HS-5 (cell line): ENCODE measurements at regions not wholly inside any gene's neighbourhood (a gene's known extent, or its start where the extent isn't known, plus 50 kb on each side); places are given as distances from the start of the nearest gene placed in this dataset.
"Not testable (repeated sequence)": the region's sequence is repeated elsewhere in the genome, so short reads cannot be mapped to it uniquely, and the experiment has no call there.

ENCODE experiments used
- DNase-seq: peaks from one replicate; pipeline ENCODE4 v3.0.0-alpha.2; 2012; ENCODE audit warnings: low read depth

DNA sequence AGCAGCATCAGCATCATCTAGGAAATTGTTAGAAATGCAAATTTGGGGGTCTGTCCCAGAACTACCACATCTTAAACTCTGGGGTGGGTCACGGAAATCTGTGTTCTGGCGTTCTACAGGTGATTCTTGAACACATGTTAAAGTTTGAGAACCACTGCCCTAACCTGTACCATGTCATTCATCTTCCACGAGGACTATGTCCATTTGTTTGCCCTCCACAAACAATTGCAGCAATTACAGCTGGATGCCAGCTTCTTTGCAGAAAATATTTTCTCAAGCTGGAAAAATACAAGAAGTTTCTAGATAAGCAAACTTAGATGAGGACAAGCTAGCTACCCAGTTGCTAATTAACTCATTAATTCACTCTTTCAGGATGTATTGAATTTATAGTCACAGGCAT lies 54.1 kb downstream of the MAFB start:
- DNase-seq = no peak

DNA sequence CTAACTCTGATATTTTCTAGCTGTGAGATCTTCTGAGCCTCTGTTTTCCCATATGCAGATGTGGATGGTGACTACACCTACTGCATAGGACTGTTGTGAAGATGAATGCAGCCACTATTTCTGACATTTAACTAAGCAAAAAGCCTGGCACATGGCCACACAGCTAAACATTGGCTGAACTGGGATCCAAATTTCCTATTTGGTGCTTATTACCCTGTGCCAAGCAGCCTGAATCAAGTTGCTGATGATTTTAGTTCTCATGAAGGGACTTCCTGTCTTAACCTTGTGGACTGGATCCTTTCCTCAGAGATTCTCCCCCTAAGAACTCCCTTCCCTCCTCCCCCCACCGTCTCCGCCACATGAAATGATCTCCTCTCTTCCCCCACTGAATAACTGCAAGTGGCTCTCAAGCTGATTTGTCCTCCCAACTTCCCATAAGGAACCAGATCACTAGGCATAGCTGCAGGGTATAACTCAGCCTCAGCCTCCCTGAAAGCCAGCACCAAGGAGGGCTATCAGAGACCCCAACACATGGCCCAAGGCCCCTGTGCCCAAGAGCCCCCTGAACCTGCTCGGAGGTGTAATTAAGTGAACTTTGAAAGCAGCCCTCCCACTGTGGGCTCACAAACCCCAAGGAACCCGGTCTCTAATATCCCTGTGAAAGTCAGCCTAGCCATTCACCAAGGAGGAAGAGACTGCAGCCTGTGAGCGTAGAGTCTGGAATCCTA lies 55.7 kb downstream of the MAFB start:
- no peak for DNase-seq

DNA sequence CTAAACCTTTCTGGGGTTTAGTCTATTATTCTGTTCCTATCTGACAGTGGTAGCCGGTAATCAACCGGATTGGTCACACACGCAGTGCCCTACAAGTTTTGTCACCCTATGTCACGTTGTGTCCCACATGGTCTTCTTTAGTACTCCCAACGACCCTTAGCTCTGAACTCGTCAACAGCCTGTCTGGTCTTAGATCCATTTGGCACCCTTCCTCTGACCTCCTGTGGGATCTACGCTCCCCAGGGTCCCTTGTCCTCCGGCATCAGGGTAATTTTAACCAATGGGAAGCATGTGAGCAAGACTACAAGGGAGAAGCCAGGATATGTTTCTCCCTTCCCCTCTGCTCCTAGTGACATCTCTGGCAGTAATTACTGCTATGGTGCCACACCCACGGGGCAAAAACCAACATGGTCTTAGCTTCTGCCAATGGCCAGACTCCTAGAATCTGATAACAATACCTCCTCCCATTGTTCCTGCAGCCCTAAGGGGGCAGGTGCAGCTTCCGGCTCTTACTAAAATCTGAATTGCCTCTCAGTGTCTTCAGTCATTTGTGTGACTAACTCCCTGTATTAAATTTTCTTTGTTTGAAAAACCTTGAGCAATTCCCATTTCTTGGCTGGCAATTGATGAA lies 56.6 kb downstream of the MAFB start:
- no peak for DNase-seq

DNA sequence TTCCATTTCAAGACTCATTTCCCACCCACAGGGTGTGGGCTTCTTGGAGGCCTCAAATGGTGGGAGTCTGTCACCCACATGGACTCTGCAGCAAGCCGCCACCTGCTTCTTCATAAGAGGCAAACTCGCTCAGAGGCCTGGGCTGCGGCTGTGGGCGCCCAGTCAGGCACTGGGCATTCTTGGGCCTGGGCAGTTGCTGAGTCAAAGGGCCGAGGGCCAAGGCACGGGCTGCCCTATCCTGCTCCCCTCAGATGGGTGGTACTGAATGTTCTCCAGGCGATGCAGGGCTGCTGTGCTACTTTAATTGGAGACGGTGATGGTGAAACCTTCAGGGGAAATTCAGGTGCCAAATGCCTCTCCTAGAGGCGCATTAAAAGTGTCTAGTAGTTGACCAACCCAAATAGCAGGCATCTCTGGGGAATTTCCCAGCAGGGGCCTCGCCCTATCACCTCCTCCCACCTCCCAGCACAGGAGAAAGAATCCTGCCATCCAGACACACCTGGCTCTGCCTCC lies 57.9 kb downstream of the MAFB start:
- DNase-seq = no peak

DNA sequence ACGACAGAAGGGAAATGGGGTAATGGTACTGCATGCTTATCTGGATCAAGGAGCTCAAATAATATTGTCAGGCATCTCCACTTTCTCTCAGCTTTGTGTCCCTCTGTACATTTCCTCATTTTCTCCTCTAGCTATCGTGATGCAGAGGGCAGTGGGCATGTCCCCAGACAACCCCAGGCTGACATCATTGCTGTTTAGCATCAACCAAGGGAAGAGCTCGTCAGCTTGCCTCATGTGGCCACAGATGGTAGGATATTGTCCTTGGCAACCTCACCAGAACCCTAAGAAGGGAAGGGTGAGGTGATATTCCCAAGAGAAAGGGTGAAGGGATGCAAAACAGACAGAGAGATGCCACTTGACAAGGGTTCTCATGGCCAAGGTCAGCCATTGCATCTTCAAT lies 58.3 kb downstream of the MAFB start:
- DNase-seq = no peak

DNA sequence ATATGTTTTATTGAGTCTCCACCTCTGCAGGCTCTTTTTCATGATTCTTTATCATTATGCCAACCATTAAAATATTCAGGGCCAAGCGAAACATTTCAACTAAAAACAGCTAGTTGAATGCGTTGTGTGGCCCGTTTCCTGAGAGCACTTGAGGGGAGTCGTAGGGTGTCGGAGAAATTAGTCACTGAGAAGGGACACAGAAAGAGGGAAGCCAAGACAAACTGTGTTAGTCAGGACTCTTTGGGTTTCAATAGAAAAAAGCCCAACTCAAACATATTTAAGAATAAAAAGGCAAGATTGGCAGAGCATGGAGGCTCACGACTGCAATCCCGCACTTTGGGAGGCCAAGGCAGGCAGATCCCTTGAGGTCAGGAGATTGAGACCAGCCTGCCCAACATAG lies 58.9 kb downstream of the MAFB start:
- no peak for DNase-seq

DNA sequence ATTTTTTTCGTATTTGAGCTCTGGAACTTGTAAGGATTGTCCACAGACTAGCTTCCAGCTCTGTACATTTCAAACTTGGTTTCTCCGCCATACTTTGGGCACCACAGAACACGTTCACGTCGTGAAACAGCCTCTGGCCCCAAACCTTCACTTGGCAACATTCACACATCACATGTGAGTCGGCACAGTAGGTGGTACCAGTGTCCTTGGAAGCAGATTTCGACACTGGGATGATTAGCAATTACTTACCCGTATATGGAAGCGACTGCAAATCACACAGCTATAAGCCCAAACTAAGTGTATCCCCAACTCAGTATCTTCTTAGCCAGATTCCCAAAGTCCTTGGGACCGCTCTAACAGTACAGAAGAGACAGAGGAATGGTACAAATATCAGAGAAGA lies 60.2 kb downstream of the MAFB start:
- DNase-seq = no peak

DNA sequence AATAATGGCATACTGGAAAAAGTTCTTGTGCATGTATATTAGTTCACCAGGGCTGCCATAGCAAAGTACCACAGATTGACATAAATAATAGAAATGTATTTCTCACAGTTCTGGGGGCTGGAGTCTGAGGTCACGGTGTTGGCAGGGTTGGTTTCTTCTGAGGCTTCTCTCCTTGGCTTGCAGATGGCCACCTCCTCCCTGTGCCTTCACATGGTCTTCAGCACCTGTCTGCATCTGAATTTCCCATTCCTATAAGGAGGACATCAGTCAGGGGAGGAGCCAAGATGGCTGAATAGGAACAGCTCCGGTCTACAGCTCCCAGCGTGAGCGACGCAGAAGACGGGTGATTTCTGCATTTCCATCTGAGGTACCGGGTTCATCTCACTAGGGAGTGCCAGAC lies 70.0 kb downstream of the MAFB start:
- DNase-seq = not testable (repeated sequence)

DNA sequence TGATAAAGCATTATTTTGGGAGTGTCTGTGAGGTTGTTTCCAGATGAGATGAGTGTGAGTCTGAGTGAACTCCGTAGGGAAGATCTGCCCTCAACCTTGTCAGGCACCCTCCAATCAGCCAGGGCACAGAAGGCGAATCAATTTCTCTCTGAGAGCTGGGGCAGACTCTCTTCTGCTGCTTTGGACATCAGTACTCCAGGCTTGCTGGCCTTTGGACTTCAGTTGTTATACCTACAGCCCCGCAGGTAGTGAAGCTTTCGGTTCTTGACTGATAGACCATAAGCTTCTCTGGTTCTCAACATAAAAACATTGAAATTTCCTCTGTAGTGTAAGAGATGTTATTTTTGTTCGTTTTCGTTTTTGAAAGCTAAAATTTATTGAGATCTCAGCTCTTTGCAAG lies 71.4 kb downstream of the MAFB start:
- DNase-seq = no peak

DNA sequence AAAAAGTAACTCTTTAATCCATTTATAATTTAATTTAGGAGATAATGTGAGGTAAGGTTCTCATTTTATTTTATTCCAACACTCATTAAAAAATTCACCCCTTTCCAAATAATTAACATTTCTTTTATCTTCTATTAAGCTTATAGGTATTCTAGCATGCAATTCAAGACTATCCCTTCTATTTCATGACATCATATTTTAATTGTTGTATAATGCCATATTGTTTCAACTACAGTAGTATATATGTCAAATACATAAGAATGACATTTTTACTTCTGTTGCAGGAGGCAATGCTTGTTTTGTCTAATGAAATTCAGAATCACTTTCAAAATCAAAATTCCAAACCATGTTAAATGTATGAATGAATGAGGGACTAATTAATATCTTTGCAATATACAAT lies 76.2 kb downstream of the MAFB start:
- no peak for DNase-seq

DNA sequence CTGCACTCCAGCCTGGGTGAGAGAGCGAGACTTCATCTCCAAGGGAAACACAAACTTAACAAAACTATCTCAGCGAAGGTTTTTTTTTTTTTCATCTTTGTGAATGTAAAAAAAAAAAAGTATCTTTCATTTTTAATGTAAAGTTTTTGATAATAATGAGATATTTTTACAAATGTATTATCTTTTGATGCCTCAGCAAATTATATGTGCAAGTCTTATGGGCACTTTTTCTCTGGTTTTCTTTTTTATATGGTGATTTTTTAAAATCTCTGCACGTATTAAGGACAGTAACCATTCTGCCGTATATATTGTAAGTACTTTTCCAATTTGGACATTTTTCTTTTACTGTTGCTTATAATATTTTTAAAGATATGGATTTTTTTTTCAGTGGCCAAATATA lies 76.8 kb downstream of the MAFB start:
- no peak for DNase-seq

DNA sequence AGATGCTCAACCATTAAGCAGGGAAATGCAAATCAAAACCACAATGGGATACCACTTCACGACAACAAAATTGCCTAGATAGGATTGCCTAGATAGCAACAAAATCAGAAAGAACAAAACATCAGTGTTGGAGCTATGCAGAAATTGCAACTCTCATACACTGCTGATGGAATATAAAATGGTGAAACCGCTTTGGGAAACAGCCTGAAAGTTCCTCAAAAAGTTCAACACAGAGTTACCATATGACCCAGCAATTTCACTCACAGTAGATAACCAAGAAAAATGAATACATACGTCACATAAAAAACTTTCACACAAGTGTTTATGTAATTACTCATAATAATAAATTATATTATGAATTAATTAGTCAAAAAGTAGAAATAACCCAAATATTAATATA lies 78.3 kb downstream of the MAFB start:
- no peak for DNase-seq

DNA sequence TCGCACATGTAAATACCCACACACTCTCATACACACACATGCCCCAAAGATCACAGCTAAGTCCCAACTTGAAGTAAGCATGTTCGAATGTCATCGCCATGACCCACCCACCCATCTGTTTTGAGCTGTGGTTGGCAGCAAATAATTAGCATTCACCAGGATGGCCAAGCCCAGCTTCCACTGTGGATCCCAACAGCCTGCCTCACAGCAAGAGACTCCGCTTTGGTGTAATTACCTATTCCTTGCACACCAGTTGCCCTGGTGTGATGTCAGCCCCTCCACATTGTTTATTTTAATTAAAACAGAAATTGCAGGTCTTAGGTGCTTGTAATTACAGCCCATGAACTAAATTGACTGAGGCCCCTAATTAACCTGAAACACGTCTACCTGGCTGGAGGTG lies 81.1 kb downstream of the MAFB start:
- no peak for DNase-seq

DNA sequence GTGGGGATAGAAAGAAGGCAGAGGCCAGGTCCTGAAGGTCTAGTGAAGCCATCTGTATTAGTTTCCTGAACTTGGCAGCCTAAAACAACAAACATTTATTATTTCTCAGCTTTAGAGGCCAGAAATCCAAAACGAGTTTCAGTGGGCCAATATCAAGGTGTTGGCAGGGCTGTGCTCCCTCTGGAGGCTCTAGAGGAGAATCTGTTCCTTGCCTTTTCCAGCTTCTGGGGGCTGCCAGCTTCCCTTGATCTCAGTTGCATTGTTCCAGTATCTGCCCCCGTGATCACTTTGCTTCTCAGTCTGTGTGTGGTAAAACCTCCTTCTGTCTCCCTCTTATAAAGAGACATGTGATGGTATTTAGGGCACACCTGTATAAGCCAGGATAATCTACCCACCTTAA lies 82.4 kb downstream of the MAFB start:
- DNase-seq = no peak

DNA sequence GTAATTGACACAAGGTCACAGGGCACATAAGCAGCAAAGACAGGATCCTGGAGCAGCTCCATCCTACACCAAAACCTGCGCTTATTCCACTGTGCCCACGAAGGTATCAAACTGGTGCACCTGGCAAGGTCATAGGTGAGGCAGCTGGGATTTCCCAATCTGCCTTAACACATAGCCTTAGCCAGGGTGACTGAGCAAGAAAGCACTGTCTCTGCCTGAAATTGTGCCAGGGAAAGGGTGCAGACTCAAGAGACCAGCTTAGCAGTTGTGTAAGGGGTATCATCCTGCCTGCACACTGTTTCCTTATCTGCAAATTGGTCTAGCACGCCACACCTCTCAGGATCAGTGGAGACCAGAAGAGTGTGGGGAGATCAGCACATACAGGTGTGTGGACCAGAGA lies 82.8 kb downstream of the MAFB start:
- DNase-seq = no peak

DNA sequence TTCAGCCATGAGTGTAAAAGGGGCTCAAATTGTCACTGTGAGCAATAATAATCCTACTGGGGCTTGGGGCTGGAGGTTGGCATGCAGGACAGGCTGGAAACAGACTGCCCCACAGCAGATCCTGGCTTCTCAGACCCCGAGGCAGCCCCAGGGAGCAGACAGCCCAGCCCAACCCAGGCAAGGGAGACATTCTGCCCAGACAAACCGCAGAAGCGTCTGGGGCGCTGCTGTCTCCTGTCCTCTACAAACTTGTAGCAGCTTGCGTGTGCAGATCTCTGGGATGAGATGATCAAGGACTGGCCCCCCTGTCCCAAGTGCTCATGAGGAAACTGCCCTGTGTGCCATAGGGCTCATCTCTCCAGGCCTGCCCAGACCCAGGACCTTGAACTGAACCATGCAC lies 84.6 kb downstream of the MAFB start:
- no peak for DNase-seq

DNA sequence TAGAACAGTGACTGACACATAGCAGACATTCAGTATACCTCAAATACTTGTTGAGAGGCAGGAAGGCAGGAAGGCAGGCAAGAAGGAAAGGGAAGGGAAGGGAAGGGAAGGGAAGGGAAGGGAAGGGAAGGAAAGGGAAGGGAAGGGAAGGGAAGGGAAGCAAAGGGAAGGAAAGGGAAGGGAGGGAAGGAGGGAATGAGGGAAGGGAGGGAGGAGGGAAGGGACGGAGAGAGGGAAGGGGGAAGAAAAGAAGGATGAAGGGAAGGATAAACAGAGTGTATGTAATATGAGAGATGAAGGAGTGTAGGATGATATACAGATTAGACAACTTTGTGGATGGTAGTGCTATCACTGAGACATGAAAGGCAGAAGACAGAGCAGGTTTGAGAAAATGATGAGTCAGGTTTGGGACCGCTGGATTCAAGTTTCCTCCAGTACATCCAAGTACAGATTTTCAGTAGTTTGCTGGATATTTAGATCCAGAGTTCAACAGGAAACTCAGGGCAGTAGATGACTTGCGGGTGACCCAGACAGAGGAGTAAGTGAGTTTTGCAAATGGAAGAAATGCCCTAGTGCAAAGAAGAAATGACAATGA lies 85.9 kb downstream of the MAFB start:
- no peak for DNase-seq

DNA sequence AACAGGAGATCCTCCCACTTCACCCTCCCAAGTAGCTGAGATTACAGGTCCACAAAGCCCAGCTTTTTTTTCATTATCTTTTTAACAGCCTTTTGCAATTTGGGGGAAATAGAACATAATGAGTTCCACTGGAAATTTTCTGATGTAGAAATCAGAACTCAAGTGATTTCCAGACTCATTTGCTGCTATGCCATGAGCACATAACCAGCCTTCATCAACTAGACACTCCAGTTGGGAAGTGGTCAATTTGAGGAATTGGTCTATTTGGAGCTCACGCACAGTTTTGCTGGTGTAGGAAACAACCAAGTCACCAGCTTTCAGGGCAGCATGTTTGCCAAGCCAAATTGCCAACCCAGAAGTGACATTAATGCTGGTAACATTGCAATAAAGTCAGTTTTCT lies 86.7 kb downstream of the MAFB start:
- DNase-seq = no peak

DNA sequence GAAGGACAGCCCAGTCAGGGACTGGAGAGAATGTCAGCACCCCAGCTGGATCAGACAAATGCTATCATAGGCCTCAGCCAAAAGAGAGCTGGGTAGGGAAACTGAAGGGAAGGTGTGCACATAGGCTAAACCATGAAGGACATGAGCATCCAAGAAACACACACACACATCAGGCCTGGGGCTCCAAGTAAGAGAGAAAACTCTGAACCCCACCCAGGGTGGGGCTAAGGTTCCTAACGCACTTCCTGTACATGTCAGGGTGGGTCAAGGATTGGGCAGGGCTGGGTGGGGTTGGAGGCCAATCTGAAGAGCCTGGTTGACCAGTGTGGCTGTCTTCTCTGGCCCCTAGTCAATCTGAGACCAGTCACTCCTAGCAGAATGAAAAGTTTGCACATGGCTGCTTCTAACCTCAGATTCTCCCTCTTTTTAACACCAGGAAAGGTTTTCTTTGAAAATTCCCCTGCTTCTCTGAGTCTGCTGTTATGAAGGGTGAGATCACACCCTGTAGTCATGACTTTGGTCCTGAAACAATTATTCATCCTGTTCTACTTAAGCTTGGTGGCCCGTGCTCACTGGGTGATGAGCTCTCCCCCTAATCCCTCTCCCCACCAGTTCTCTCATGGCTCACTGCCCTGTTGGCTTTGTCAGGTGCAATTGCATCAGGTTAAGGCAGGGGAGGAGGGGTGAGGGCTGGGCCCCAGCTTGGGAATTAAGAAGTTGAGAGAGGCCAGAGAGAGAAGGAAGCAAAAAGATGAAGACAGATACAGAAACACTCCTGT lies 88.4 kb downstream of the MAFB start:
- DNase-seq = no peak

DNA sequence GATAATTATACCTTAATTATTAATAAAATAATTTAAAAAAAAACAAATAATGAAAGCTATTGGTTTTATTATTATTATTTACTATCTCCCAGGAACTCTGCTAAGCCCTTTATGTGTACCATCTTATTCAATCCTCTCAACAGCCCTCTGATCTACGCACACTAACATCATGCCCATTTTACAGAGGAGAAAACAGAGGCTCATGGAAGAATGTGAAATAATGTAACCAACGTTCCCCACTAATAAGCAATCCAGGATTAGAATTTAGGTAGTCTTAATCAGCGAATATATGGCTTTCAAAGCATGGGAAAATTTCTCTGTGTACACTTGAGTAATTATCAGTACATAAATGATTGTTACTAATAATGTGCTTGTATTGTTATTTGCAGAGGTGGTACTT lies 89.0 kb downstream of the MAFB start:
- DNase-seq = no peak

DNA sequence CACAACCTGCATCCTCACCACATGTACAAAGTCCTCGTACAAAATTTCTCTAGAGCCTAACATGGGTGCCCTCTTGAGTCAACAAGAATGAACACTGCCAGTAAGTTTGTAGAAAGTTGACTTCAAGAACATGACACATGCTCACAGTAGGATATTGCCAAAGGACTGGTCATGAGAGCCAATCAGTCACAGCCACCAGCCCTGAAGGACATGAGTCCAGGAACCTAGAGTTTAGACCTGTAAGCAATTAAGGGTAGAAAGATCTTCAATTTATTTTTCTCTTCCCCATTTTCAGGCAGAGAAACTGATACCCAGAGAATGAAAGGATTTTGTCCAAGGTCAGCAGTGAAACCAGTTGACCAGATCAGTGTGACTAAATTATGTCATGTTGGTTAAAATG lies 96.1 kb downstream of the MAFB start:
- no peak for DNase-seq

DNA sequence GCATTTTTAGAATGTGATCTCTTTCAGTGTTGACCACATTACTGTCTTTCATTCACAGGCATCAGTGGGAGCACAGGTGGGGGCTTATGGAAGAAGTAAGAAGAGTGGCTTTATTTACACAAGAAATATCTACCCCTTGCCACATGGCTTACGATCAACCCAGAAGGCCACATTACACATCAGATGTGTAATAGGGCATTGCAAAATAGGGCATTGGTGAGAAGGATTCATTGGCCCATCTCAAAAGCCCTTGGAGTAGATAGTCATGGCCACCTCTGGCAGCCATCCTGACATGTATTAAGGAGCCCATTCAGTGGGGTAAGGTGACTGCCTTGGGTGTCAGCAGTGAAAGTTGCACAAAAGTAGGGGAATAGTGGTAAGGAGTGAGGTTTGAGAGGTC lies 97.5 kb downstream of the MAFB start:
- DNase-seq = no peak

DNA sequence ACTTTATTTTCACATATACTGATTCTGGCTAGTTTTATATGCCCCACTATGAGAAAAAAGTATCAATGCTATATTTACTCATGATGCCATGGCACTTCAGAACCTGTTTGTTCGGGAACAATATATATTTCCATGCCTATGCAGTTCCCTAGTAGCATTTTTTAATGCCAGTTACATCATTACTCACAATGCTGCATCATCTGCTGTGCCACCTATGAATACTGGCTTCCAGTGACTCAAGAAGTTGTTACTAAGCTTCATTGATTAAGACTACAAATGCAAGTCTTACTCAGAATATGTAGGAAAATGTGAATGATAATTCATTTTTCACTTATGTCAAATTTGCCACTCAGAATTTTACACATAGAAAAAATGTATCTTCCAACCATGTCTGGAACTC lies 97.9 kb downstream of the MAFB start:
- no peak for DNase-seq
